SU-DHL-6 (cell line): ENCODE measurements at regions not wholly inside any gene's neighbourhood (a gene's known extent, or its start where the extent isn't known, plus 50 kb on each side); places are given as distances from the start of the nearest gene placed in this dataset.

ENCODE experiments used
- H2AFZ ChIP-seq: fragments of 200-600 bp; sonication (generic); 2 replicates; pipeline ENCODE4 v1.6.1; 2014; ENCODE audit warnings: low read depth, mild to moderate bottlenecking, moderate library complexity, mixed read lengths, antibody characterized with exemption, low read length; ENCODE audit not compliant: severe bottlenecking
- H3F3A ChIP-seq: fragments of 200-600 bp; shearing (Covaris generic); 2 replicates; pipeline ENCODE4 v1.6.0; 2016; ENCODE audit warnings: antibody characterized with exemption, mild to moderate bottlenecking; ENCODE audit not compliant: insufficient read depth
- H3K27ac ChIP-seq: fragments of 200-600 bp; sonication (generic); 2 replicates; pipeline ENCODE4 v1.5.1; 2016; ENCODE audit warnings: low read depth, mild to moderate bottlenecking, low read length, moderate library complexity, mixed read lengths
- H3K27me3 ChIP-seq: fragments of 200-600 bp; sonication (generic), shearing (Covaris generic); 2 replicates; pipeline ENCODE4 v1.6.0; 2014; ENCODE audit warnings: mild to moderate bottlenecking, low read length
- H3K36me3 ChIP-seq: fragments of 200-600 bp; sonication (generic); 2 replicates; pipeline ENCODE4 v1.6.1; 2014; ENCODE audit warnings: mild to moderate bottlenecking, low read length, mixed read lengths
- H3K4me2 ChIP-seq: fragments of 300-600, 200-600 bp; shearing (Covaris generic), sonication (generic); 2 replicates; pipeline ENCODE4 v1.6.0; 2014; ENCODE audit warnings: low read length, low read depth, mild to moderate bottlenecking; ENCODE audit not compliant: poor library complexity, severe bottlenecking
- H3K4me3 ChIP-seq: fragments of 200-600 bp; sonication (generic); 2 replicates; pipeline ENCODE4 v1.5.1; 2014; ENCODE audit warnings: antibody characterized with exemption, low read length, mild to moderate bottlenecking, mixed read lengths; ENCODE audit not compliant: insufficient read depth, poor library complexity, severe bottlenecking
- H3K79me2 ChIP-seq: fragments of 200-600 bp; sonication (generic); 2 replicates; pipeline ENCODE4 v1.6.1; 2014; ENCODE audit warnings: mild to moderate bottlenecking, low read length, moderate library complexity; ENCODE audit not compliant: insufficient read depth
- H3K9ac ChIP-seq: fragments of 200-600 bp; sonication (generic); 2 replicates; pipeline ENCODE4 v1.7.0; 2014; ENCODE audit warnings: mild to moderate bottlenecking, low read length
- H3K9me2 ChIP-seq: fragments of 200-600 bp; sonication (generic); replicated peaks from 2 replicates; pipeline ENCODE4 v1.6.1; 2014; ENCODE audit warnings: low read length; ENCODE audit not compliant: insufficient read depth
- H3K9me3 ChIP-seq: fragments of 200-600 bp; sonication (generic); 2 replicates; pipeline ENCODE4 v1.6.1; 2014; ENCODE audit warnings: low read length, mixed read lengths; ENCODE audit not compliant: insufficient read depth
- H4K20me1 ChIP-seq: fragments of 200-600 bp; sonication (generic); 2 replicates; pipeline ENCODE4 v1.6.1; 2014; ENCODE audit warnings: low read depth, mild to moderate bottlenecking, antibody characterized with exemption, low read length, moderate library complexity, mixed read lengths
- CTCF ChIP-seq: fragments of 200-600 bp; sonication (generic); IDR thresholded peaks from one replicate; pipeline ENCODE4 v1.5.1; 2017; ENCODE audit warnings: antibody characterized with exemption, mild to moderate bottlenecking, low read length, moderate library complexity; ENCODE audit not compliant: insufficient read depth, poor library complexity, severe bottlenecking
- EZH2phosphoT487 ChIP-seq: fragments of 200-600 bp; sonication (generic), shearing (Covaris generic); conservative IDR thresholded peaks from 2 replicates; pipeline ENCODE4 v1.6.1; 2018; ENCODE audit warnings: mild to moderate bottlenecking, antibody characterized with exemption, low read length, moderate library complexity, mixed read lengths

GRCh38 chr10:3241967-3242650, 69.5 kb upstream of the PITRM1 start:
- Histone ChIP-seq H2AFZ (no peak overlapping the region), H3K36me3 (no peaks in the 10 kb centered on the region), H4K20me1 (no peaks in the 10 kb centered on the region), H3K4me2 (no peak overlapping the region), H3K9ac (no peak overlapping the region), H3K9me3 (no peaks in the 10 kb centered on the region), H3K27me3 (no peaks in the 10 kb centered on the region), H3K4me3 (no peak overlapping the region), H3F3A (no peaks in the 10 kb centered on the region), H3K79me2 (no peaks in the 10 kb centered on the region), H3K27ac (no peak overlapping the region), H3K9me2 (no peaks in the 10 kb centered on the region)
- TF ChIP-seq CTCF, result no peak
- TF ChIP-seq EZH2phosphoT487, result no peak

- H3K9me3 ChIP-seq, result no peaks in the 10 kb centered on the region
- no peaks in the 10 kb centered on the region for H3K27me3 ChIP-seq
- H3K79me2 ChIP-seq, result no peaks in the 10 kb centered on the region
- no peaks in the 10 kb centered on the region for H3F3A ChIP-seq
- H3K4me2 ChIP-seq, result no peak overlapping the region
- no peak overlapping the region for H3K27ac ChIP-seq
- H4K20me1 ChIP-seq, result no peaks in the 10 kb centered on the region
- no peak overlapping the region for H3K9ac ChIP-seq
- no peaks in the 10 kb centered on the region for H3K36me3 ChIP-seq
- H2AFZ ChIP-seq, result no peak overlapping the region
- no peak for TF ChIP-seq EZH2phosphoT487
- no peak for TF ChIP-seq CTCF
- H3K4me3 ChIP-seq, result no peak overlapping the region
- no peaks in the 10 kb centered on the region for H3K9me2 ChIP-seq
These were observed 68.8 kb upstream of the PITRM1 start for GRCh38 chr10:3241274-3241921.

GRCh38 chr10:3239920-3240894, 67.6 kb upstream of the PITRM1 start:
- Histone ChIP-seq H3K79me2 (no peaks in the 10 kb centered on the region), H3K27me3 (no peaks in the 10 kb centered on the region), H4K20me1 (no peaks in the 10 kb centered on the region), H3K27ac (no peak overlapping the region), H3K4me3 (no peak overlapping the region), H3K4me2 (no peak overlapping the region), H3K9ac (no peak overlapping the region), H3K9me3 (no peaks in the 10 kb centered on the region), H3K9me2 (no peaks in the 10 kb centered on the region), H3F3A (no peaks in the 10 kb centered on the region), H2AFZ (no peak overlapping the region), H3K36me3 (no peaks in the 10 kb centered on the region)
- no peak for TF ChIP-seq CTCF
